HCT116 (cell line): ENCODE measurements at regions not wholly inside any gene's neighbourhood (a gene's known extent, or its start where the extent isn't known, plus 50 kb on each side); places are given as distances from the start of the nearest gene placed in this dataset.

Source experiments
- ATAC-seq: fragments of 200-7000 bp; cut with Tn5 transposase; 2 replicates; pipeline ENCODE4 v1.9.1; 2020; ENCODE audit warnings: mild to moderate bottlenecking, moderate library complexity
- BruUV-seq: library from RNA; stranded (reverse); fragments of 400-500 nt; replicated peaks from 2 replicates; lab custom pipeline; 2021; lab: Mats Ljungman, UMichigan
- CTCF ChIA-PET: fragments of 300-600 bp; sonication (Branson Sonifier 250); formaldehyde crosslinking; loops from one replicate; lab custom pipeline; 2021; ENCODE audit warnings: antibody characterized with exemption; lab: Charles Lee
- POLR2A ChIA-PET: fragments of 300-600, 350-600 bp; sonication (Branson Sonifier 250); formaldehyde crosslinking; loops from one replicate; lab custom pipeline; 2021; ENCODE audit warnings: antibody characterized with exemption; lab: Charles Lee
- RAD21 ChIA-PET, 2 experiments: fragments of 300-600 bp; sonication (Branson Sonifier 250); formaldehyde crosslinking; loops; one replicate each; lab custom pipeline; 2023; ENCODE audit warnings: low total read pairs in 2 of 2; ENCODE audit not compliant: uncharacterized antibody in 2 of 2, unreplicated experiment in 2 of 2, low non-redundant PET in 1 of 2; lab: Charles Lee
- DNase-seq: peaks from one replicate; pipeline ENCODE4 v3.0.0-alpha.2; 2010; ENCODE audit warnings: low read depth, low spot score
- H2AFZ ChIP-seq: fragments of 200-600 bp; shearing (Covaris generic), sonication (generic); 2 replicates; pipeline ENCODE4 v1.6.1; 2017; ENCODE audit warnings: low read depth, mixed run types, mixed read lengths, antibody characterized with exemption, low read length; ENCODE audit not compliant: poor library complexity, severe bottlenecking
- H3K27ac ChIP-seq: 2 replicates; pipeline ENCODE4 v1.5.1; 2012; ENCODE audit warnings: low read depth, low read length
- H3K27me3 ChIP-seq: fragments of 200-600 bp; sonication (generic); 2 replicates; pipeline ENCODE4 v1.6.1; 2016; ENCODE audit warnings: mixed run types, low read length, mixed read lengths; ENCODE audit not compliant: insufficient read depth
- H3K36me3 ChIP-seq, 2 experiments: fragments of 200-500 bp in 1 of 2; fragments of 200-600 bp in 1 of 2; sonication (Bioruptor generic) in 1 of 2; sonication (generic) in 1 of 2; 2 replicates each; pipeline versions ENCODE4 v1.5.1 to v1.6.1; 2014 to 2016; ENCODE audit warnings: low read length in 2 of 2, inconsistent platforms in 1 of 2, mixed read lengths in 1 of 2, mixed run types in 1 of 2; ENCODE audit not compliant: insufficient read depth in 2 of 2, control insufficient read depth in 1 of 2
- H3K4me1 ChIP-seq, 2 experiments: fragments of 200-600 bp in 1 of 2; sonication (generic) in 1 of 2; 2 replicates each; pipeline versions ENCODE4 v1.5.1 to v1.6.1; 2012 to 2017; ENCODE audit warnings: low read length in 2 of 2, inconsistent platforms in 1 of 2, mild to moderate bottlenecking in 1 of 2, mixed read lengths in 1 of 2, mixed run types in 1 of 2, moderate library complexity in 1 of 2; ENCODE audit not compliant: insufficient read depth in 2 of 2, control insufficient read depth in 1 of 2
- H3K4me2 ChIP-seq: fragments of 200-600 bp; sonication (generic); 2 replicates; pipeline ENCODE4 v1.6.1; 2017; ENCODE audit warnings: mixed run types, low read length, mixed read lengths
- H3K4me3 ChIP-seq, 2 experiments: fragments of 200-600 bp in 1 of 2; sonication (generic) in 1 of 2; replicated peaks in 1 of 2; 2 replicates each; pipeline ENCODE4 v1.5.1; 2011 to 2016; ENCODE audit warnings: low read length in 2 of 2, control low read depth in 1 of 2, low read depth in 1 of 2, mild to moderate bottlenecking in 1 of 2, mixed read lengths in 1 of 2, mixed run types in 1 of 2
- H3K79me2 ChIP-seq: fragments of 200-600 bp; sonication (generic); 2 replicates; pipeline ENCODE4 v1.6.1; 2017; ENCODE audit warnings: mild to moderate bottlenecking, mixed run types, low read length, moderate library complexity, mixed read lengths; ENCODE audit not compliant: insufficient read depth
- H3K9ac ChIP-seq: fragments of 200-600 bp; sonication (generic); 2 replicates; pipeline ENCODE4 v1.6.1; 2016; ENCODE audit warnings: low read length, mixed read lengths
- H3K9me2 ChIP-seq: fragments of 200-600 bp; sonication (generic), shearing (Covaris generic); 2 replicates; pipeline ENCODE4 v1.6.1; 2017; ENCODE audit warnings: mixed run types, mild to moderate bottlenecking, moderate library complexity; ENCODE audit not compliant: insufficient read depth
- H3K9me3 ChIP-seq, 2 experiments: fragments of 200-500 bp in 1 of 2; fragments of 200-600 bp in 1 of 2; sonication (Bioruptor generic) in 1 of 2; sonication (generic) in 1 of 2; 2 replicates each; pipeline ENCODE4 v1.6.1; 2014 to 2017; ENCODE audit warnings: low read length in 2 of 2, mixed read lengths in 2 of 2, inconsistent platforms in 1 of 2, low read depth in 1 of 2, mild to moderate bottlenecking in 1 of 2, mixed run types in 1 of 2, moderate library complexity in 1 of 2; ENCODE audit not compliant: control insufficient read depth in 1 of 2, insufficient read depth in 1 of 2
- H4K20me1 ChIP-seq: fragments of 200-600 bp; sonication (generic), shearing (Covaris generic); 2 replicates; pipeline ENCODE4 v1.6.1; 2017; ENCODE audit warnings: mixed run types, mild to moderate bottlenecking, moderate library complexity; ENCODE audit not compliant: insufficient read depth
- CTCF ChIP-seq, 3 experiments: fragments of 200-600 bp in 1 of 3; sonication (generic) in 1 of 3; IDR thresholded peaks in 2 of 3; conservative IDR thresholded peaks in 1 of 3; 2 replicates each; pipeline ENCODE4 v1.5.1; 2012 to 2017; ENCODE audit warnings: low read depth in 2 of 3, low read length in 2 of 3, antibody characterized with exemption in 1 of 3, borderline replicate concordance in 1 of 3, control low read depth in 1 of 3, mild to moderate bottlenecking in 1 of 3, mixed read lengths in 1 of 3, mixed run types in 1 of 3, moderate library complexity in 1 of 3; ENCODE audit not compliant: insufficient read depth in 1 of 3
- EZH2phosphoT487 ChIP-seq: fragments of 200-600 bp; IDR thresholded peaks from 2 replicates; pipeline ENCODE4 v1.6.1; 2018; ENCODE audit warnings: antibody characterized with exemption, borderline replicate concordance
- FOSL1 ChIP-seq: IDR thresholded peaks from 2 replicates; pipeline ENCODE4 v1.6.1; 2012; ENCODE audit warnings: low read depth
- MAX ChIP-seq: IDR thresholded peaks from 2 replicates; pipeline ENCODE4 v1.6.1; 2012
- POLR2AphosphoS5 ChIP-seq: IDR thresholded peaks from 2 replicates; pipeline ENCODE4 v1.6.1; 2011; ENCODE audit warnings: mild to moderate bottlenecking, low read depth, low read length, moderate library complexity
- SIN3A ChIP-seq: IDR thresholded peaks from 2 replicates; pipeline ENCODE4 v1.6.1; 2012; ENCODE audit warnings: low read depth
- SP1 ChIP-seq: IDR thresholded peaks from 2 replicates; pipeline ENCODE4 v1.6.1; 2012; ENCODE audit warnings: low read depth
- SRF ChIP-seq: IDR thresholded peaks from 2 replicates; pipeline ENCODE4 v1.6.1; 2012; ENCODE audit warnings: low read depth
- TCF7L2 ChIP-seq: IDR thresholded peaks from 2 replicates; pipeline ENCODE4 v1.7.0; 2011; ENCODE audit warnings: borderline replicate concordance, inconsistent platforms; ENCODE audit not compliant: insufficient read depth, insufficient read length; ENCODE audit errors: extremely low read depth
- ZBTB33 ChIP-seq: IDR thresholded peaks from 2 replicates; pipeline ENCODE4 v1.6.1; 2011; ENCODE audit warnings: mild to moderate bottlenecking, low read length, moderate library complexity; ENCODE audit not compliant: insufficient replicate concordance; ENCODE audit errors: extremely low read depth
- ZNF274 ChIP-seq: fragments of 200-500 bp; sonication (Bioruptor generic); IDR thresholded peaks from 2 replicates; pipeline ENCODE4 v1.6.1; 2014; ENCODE audit warnings: mild to moderate bottlenecking, low read depth, low read length, inconsistent platforms
- intact Hi-C: fragments of 100-400 bp; cut with micrococcal nuclease; formaldehyde crosslinking; loops from 2 replicates; pipeline ENCODE4 v1.10.0; 2022
- TF ChIP-seq, protein P1 (sequence below): IDR thresholded peaks from 2 replicates; pipeline ENCODE4 v1.6.1; 2012

- TF ChIP-seq ZBTB33: no peak
- TF ChIP-seq, protein P1, sequence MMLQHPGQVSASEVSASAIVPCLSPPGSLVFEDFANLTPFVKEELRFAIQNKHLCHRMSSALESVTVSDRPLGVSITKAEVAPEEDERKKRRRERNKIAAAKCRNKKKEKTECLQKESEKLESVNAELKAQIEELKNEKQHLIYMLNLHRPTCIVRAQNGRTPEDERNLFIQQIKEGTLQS: no peak
- no peak for TF ChIP-seq TCF7L2
- no peak for TF ChIP-seq EZH2phosphoT487
- no peak for TF ChIP-seq FOSL1
- Histone ChIP-seq H3K36me3 (no peaks in the 10 kb centered on the region), H3K4me2 (no peak overlapping the region), H3K79me2 (no peaks in the 10 kb centered on the region), H2AFZ (no peak overlapping the region), H3K9ac (no peak overlapping the region), H3K9me2 (no peaks in the 10 kb centered on the region), H3K4me3 (no peak overlapping the region), H3K27ac (no peak overlapping the region), H3K9me3 (no peaks in the 10 kb centered on the region), H3K4me1 (no peaks in the 10 kb centered on the region), H4K20me1 (no peaks in the 10 kb centered on the region), H3K27me3 (no peaks in the 10 kb centered on the region)
- intact Hi-C loops: no loop called here
- no TSS peak for BruUV-seq
- ChIA-PET CTCF (no interaction called here), RAD21 (no interaction called here), POLR2A (no interaction called here)
- no peak for DNase-seq
- no peak for ATAC-seq
These were observed 59.8 kb upstream of the SHB start for GRCh38 chr9:38128752-38129270.

GRCh38 chr9:38127271-38127839 lies 58.3 kb upstream of the SHB start:
- intact Hi-C loops: no loop called here
- CTCF ChIA-PET: no interaction called here
- TF ChIP-seq CTCF (IDR thresholded peaks at IDR 0.05 in 2 of 3, conservative IDR thresholded peaks at IDR 0.05 in 1 of 3; ENCODE audit: borderline replicate concordance in 1 of 3, insufficient read depth in 1 of 3, low read depth in 2 of 3, low read length in 2 of 3) (no peak), ZBTB33 (no peak), SIN3A (no peak), EZH2phosphoT487 (no peak), ZNF274 (no peak), POLR2AphosphoS5 (no peak), SP1 (no peak), MAX (no peak), SRF (no peak)

More at GRCh38 chr9:38127271-38127839, 58.3 kb upstream of the SHB start:
- no peak overlapping the region for H3K27ac ChIP-seq
- BruUV-seq: no TSS peak
- no peak overlapping the region for H3K9ac ChIP-seq
- no peaks in the 10 kb centered on the region for H3K79me2 ChIP-seq
- ChIA-PET POLR2A (no interaction called here), RAD21 (no interaction called here)
- H3K4me1 ChIP-seq: no peaks in the 10 kb centered on the region
- no peak overlapping the region for H3K4me2 ChIP-seq
- ATAC-seq (no peak), DNase-seq (no peak)
- H3K36me3 ChIP-seq: no peaks in the 10 kb centered on the region
- H3K27me3 ChIP-seq: no peaks in the 10 kb centered on the region
- H3K9me2 ChIP-seq: no peaks in the 10 kb centered on the region
- H4K20me1 ChIP-seq: no peaks in the 10 kb centered on the region
- no peak overlapping the region for H3K4me3 ChIP-seq
- no peaks in the 10 kb centered on the region for H3K9me3 ChIP-seq
- no peak overlapping the region for H2AFZ ChIP-seq
